ENCODE measurements at regions not wholly inside any gene's neighbourhood (a gene's known extent, or its start where the extent isn't known, plus 50 kb on each side); places are given as distances from the start of the nearest gene placed in this dataset.

- no peak for TF ChIP-seq ZNF513 (tag by site-specific recombination; IDR thresholded peaks at IDR 0.05)
- no peak for TF ChIP-seq ZNF704 (tag by site-specific recombination; IDR thresholded peaks at IDR 0.05)
- no peak for TF ChIP-seq SP2 (tag by site-specific recombination; IDR thresholded peaks at IDR 0.05)
- TF ChIP-seq ZNF600 (tag by site-specific recombination; IDR thresholded peaks at IDR 0.05): no peak
- no peak for TF ChIP-seq KLF7 (tag by site-specific recombination; IDR thresholded peaks at IDR 0.05; ENCODE audit: borderline replicate concordance)
- TF ChIP-seq ZNF239 (tag by site-specific recombination; IDR thresholded peaks at IDR 0.05): no peak
- no peak for TF ChIP-seq ZNF398 (tag by site-specific recombination; IDR thresholded peaks at IDR 0.05)
- TF ChIP-seq ZNF433 (tag by site-specific recombination; IDR thresholded peaks at IDR 0.05; ENCODE audit: low read depth): no peak
- no peak for TF ChIP-seq ZNF639 (tag by site-specific recombination; IDR thresholded peaks at IDR 0.05)
- no peak for TF ChIP-seq AEBP2 (tag by site-specific recombination; IDR thresholded peaks at IDR 0.05; ENCODE audit: borderline replicate concordance)
- no peak for TF ChIP-seq ZNF335 (tag by site-specific recombination; conservative IDR thresholded peaks at IDR 0.05)
- no peak for TF ChIP-seq ZNF548 (tag by site-specific recombination; IDR thresholded peaks at IDR 0.05)
- no peak for TF ChIP-seq ZNF19 (tag by site-specific recombination; IDR thresholded peaks at IDR 0.05; ENCODE audit: low read depth)
- no peak for TF ChIP-seq ZNF354C (tag by site-specific recombination; IDR thresholded peaks at IDR 0.05; ENCODE audit: borderline replicate concordance, low read depth)
Observed at GRCh38 chr14:26808407-26808806, 210.6 kb upstream of the NOVA1 start (continued).

- Histone ChIP-seq H3K36me3 (ENCODE audit: control insufficient read depth in 2 of 2, insufficient read depth in 1 of 2, low read length in 2 of 2) (no peaks in the 10 kb centered on the region), H3K4me1 (ENCODE audit: control insufficient read depth, insufficient read depth, low read length) (no peaks in the 10 kb centered on the region), H3K4me3 (ENCODE audit: low read depth, low read length) (no peak overlapping the region), H3K27ac (ENCODE audit: extremely low read depth, low read depth, low read length) (no peak overlapping the region), H3K9me3 (ENCODE audit: control insufficient read depth, insufficient read depth, low read depth, low read length) (no peaks in the 10 kb centered on the region; the same call in 1 of the 2 replicates)
- POLR2A ChIA-PET: no interaction called here
- CTCF ChIA-PET: no interaction called here
- no peak for TF ChIP-seq ZNF10 (tag by site-specific recombination; IDR thresholded peaks at IDR 0.05)
- TF ChIP-seq KLF16 (tag by site-specific recombination; IDR thresholded peaks at IDR 0.05): no peak
- TF ChIP-seq PRDM10 (tag by site-specific recombination; IDR thresholded peaks at IDR 0.05): no peak
- no peak for TF ChIP-seq ZNF777 (tag by site-specific recombination; IDR thresholded peaks at IDR 0.05; ENCODE audit: borderline replicate concordance)
- TF ChIP-seq YY1 (tag by site-specific recombination; IDR thresholded peaks at IDR 0.05): no peak
- TF ChIP-seq ZNF211 (tag by site-specific recombination; IDR thresholded peaks at IDR 0.05; ENCODE audit: low read depth): no peak
- TF ChIP-seq ZNF654 (tag by site-specific recombination; IDR thresholded peaks at IDR 0.05; ENCODE audit: low read depth): no peak
Observed at GRCh38 chr14:26810631-26811030, 212.8 kb upstream of the NOVA1 start.

Data from HEK293 (cell line).